ENCODE measurements at regions not wholly inside any gene's neighbourhood (a gene's known extent, or its start where the extent isn't known, plus 50 kb on each side); places are given as distances from the start of the nearest gene placed in this dataset.
A peak's percentile ranks its signal among the peaks of the same experiment; 100 is the strongest.

DNA sequence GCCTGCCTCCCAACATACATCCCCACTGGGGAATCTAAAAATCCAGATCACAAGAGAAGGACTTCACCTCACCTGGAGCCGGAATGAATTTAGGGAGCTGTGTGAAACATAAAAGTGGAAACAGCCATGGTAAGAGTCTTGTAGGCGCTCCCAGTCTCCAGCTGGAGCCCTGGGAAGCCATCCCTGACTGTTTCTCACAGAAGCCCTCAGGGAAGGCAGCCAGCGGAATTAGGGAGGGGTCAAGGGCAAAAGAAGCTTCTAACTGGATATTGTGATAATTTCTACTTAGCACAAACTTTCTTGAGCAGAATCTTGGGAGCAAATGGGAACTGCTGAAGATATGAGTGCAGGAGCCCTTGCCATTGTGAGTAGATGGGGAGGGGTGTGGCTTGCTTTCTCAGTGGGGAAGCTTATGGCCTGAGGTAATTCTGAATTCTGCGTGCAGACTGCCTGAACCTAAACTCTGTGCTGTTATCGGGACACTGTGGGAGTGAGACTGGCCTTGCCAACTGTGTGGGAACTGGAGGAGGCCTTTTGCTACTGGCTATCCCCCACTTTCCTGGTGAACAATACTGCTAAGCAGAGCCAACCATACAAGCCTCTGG, 174.4 kb upstream of the SMC2 start:
- DNase-seq (ENCODE audit: low read depth): no peak

GRCh38 chr9:103928442-103928841, 165.7 kb upstream of the SMC2 start:
- peak; percentile 8 for DNase-seq (ENCODE audit: low read depth)

DNA sequence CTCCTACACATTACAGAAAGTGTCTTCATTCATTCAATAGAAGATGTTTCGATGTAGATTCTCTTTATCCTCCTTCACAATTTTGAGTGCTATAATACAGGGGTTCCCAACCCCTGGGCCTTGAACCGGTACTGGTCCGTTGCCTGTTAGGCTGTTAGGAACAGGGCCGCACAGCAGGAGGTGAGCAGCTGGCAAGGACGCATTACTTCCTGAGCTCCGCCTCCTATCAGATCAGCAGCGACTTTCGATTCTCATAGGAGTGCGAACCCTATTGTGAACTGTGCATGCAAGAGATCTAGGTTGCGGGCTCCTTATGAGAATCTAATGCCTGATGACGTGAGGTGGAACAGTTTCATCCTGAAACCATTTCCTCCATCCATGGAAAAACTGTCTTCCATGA, 153.0 kb upstream of the SMC2 start:
- no peak for DNase-seq (ENCODE audit: low read depth)

DNA sequence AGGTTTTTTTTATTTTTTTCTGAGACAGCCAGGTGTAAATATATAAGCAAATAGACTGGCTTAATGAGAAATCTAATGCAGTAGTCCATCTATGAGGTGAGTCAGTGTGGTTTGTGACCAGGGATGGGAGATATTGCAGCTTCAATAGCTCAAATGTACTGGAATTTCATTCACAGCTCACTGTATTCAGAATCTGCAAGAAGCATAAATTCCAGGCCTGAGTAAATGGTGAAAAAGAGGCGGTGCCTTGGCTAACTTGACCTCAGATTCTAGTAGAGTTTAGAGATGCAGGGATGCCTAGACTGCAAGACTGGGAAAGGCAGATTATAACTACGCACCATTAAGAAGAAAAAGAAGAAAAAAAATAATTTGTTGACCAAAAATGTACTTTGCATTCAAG, 151.9 kb upstream of the SMC2 start:
- DNase-seq (ENCODE audit: low read depth): peak; percentile 70

- no peak for DNase-seq (ENCODE audit: low read depth)
Observed at GRCh38 chr9:103942651-103943050, 151.5 kb upstream of the SMC2 start.

GRCh38 chr9:103949096-103949495, 145.0 kb upstream of the SMC2 start:
- no peak for DNase-seq (ENCODE audit: low read depth)

DNA sequence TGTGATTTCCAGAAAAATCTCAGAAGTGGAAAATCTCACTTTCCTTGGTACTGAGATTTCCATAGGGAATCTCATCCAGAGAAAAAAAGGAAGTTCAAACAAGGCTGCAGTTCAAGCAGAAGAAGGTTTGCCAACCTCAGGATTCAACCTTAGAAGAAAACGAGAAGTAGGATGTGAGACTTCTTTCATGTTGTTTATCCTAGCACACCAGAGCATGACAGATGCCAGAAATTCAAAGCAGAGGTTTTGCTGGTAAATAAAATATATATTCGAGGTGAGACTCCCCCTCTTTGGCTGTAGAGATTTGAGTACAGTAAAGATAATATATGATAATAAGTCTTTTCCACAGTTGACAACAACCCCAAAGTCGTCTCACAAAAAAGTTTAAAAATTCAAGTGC, 116.9 kb upstream of the SMC2 start:
- no peak for DNase-seq (ENCODE audit: low read depth)

- DNase-seq (ENCODE audit: low read depth): no peak
Observed at GRCh38 chr9:103978396-103978795, 115.7 kb upstream of the SMC2 start.

DNA sequence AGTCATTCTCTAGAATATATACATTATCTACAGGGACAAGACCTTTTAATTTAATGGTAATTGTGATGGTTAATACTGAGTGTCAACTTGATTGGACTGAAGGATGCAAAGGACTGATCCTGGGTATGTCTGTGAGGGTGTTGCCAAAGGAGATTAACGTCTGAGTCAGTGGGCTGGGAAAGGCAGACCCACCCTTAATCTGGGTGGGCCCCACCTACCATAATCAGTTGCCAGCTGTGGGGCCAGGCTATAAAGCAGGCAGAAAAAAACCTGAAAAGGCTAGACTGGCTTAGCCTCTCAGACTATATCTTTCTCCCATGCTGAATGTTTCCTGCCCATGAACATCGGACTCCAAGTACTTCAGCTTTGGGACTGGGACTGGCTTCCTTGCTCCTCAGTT, 112.2 kb upstream of the SMC2 start:
- no peak for DNase-seq (ENCODE audit: low read depth)

DNA sequence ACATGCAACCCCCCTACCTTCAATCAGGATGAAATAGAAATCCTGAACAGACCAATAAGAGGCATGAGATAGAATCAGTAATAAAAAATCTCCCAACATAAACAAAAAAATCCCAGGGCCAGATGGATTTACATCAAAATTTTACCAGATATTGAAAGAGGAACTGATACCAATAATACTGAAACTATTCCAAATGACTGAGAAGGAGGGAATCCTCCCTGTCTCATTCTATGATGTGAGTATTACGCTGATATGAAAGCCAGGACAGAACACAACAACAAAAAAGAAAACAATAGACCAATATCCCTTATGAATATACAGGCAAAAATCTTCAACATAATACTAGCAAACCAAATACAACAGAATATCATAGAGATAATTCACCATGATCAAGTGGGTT, 109.0 kb upstream of the SMC2 start:
- DNase-seq (ENCODE audit: low read depth): no peak

DNA sequence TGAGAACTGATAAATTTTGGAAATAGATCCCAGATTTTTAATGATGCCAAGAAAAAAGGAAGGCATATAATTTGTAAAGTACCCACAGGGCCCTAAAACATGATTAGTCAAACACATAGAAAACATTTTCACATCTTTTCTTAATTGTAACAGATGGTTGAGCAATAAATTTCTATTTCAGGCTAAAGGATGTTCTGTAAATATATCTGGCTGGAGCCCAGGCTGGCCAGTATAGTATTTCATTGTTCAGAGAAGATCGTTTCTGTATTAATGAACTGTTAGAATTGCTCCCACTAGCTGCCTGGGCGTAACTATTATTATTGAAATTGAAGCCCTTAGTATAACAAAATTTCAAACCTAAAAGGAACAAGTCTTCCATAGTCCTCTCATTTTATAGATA, 105.3 kb upstream of the SMC2 start:
- no peak for DNase-seq (ENCODE audit: low read depth)

GRCh38 chr9:103990311-103990710, 103.8 kb upstream of the SMC2 start:
- no peak for DNase-seq (ENCODE audit: low read depth)

DNA sequence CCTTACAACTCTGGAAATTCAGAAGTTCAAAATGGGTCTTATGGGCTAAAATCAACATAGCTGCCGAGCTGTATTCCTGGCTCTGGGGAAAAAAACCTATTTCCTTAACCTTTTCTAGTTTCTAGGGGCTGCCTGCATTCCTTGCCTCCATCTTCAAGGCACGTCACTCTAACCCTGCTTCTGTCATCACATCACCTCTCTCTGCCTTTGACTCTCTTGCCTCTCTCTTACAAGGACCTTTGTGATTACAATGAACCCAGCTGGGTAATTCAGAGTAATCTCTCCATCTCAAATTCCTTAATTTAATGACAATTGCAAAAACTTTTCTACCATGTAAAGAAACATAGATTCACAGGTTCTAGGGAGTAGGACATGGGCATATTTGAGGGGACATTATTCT, 103.1 kb upstream of the SMC2 start:
- no peak for DNase-seq (ENCODE audit: low read depth)

GRCh38 chr9:103991698-103992097, 102.4 kb upstream of the SMC2 start:
- DNase-seq (ENCODE audit: low read depth): peak; percentile 3

DNA sequence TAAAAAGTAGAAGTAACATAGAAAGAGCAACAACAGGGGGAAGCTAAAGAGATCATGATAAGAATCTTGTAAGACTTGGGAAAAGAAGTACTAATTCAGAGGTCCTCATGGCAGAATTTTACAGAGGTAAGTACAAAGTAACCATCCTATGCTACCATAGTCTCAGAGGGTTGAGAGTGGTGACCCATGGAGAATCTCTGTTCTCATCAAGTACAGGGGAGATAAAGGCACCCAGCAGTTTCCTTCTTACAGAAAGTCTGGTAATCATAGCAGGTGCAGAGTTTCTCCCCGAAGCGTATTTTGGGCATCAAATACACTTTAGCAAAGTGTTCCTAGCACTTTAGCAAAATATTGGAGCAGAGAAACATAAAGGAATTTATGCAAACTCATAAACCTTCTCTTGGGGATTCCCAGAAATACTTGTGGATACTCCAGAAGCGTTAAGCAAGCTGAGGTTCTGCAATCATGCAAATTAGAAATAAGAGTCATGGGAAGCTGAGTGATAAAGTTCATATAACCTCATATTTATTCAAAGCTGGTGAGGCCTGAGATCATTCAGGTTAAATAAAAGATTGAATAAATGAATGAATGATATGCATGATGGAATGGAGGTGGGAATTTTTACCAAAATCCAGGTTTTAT, 101.0 kb upstream of the SMC2 start:
- DNase-seq (ENCODE audit: low read depth): peak; percentile 38

DNA sequence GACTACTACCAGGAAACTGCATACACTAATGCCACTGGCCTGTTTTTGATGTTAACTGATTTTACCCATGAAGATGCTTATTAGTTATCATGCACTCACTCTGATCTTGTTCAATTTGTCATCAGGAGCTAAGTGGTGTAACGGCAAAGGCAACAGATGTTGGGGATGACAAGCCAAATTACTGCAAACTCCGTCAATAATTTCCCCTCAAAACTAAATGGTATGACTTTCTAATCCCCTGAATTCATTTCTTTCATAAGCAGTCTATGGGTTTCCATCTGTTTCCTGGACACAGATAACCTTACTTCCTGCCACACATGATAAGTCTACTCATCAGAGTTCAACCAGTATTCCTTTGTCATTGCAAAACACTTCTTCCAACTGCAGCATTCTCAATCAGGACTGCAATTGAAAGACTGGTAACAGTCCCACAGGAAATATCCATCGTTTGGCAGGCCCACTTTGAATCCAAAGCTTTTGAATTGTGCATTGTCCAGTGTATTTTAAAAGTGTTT, 96.2 kb upstream of the SMC2 start:
- no peak for DNase-seq (ENCODE audit: low read depth)

DNA sequence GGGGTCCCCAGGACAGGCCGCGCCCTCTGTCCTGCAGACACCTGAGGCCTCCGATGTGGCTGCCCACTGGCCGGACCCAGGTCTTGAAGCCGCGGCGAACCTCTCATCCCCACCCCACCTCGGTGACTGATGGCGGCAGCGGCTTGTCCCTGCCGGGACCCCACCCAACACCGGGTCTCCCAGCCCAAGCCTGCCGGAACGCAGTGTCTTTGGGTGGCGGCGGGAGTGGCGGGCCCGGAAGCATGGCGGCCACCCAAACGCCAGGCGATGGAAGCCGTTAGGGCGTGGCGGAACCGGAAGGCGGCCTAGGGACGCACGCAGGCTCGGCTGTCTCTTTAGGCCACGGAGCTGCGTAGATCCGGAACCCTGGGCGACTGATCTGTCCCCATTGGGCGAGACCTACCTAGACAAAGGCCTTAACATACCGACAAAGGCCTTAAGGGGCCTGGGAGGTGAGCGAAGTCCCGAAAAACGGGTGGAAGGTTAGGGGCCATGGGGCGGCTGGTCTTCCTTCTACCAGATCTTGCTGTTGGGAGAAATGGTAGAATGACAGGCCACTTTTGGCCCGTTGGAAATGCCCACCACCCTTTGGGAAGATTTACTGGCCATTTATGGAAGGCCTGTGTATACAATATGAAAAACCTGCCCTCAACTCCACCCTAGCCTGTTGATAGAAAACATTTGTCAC, 94.6 kb upstream of the SMC2 start:
- no peak for DNase-seq (ENCODE audit: low read depth)

GRCh38 chr9:104009826-104010225, 84.3 kb upstream of the SMC2 start:
- DNase-seq (ENCODE audit: low read depth): peak; percentile 80

DNA sequence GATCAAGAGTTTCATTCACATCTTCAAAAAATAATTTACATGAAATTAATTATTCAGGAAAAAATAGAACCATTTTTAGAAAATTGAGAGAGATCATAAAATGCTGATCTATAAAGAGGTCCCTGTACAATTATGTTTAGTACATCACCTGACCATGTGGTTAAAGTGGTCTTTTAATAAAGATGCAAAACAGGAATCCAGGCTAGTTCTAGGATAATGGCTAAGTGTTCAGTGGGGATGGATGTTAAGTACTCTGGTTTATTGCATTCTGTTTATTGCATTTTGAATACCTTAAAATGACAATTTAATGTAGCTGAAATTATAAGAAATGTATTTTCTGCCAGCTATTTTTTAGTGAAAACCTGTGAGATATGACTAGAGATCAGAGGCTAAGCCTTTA, 72.0 kb upstream of the SMC2 start:
- DNase-seq (ENCODE audit: low read depth): no peak

DNA sequence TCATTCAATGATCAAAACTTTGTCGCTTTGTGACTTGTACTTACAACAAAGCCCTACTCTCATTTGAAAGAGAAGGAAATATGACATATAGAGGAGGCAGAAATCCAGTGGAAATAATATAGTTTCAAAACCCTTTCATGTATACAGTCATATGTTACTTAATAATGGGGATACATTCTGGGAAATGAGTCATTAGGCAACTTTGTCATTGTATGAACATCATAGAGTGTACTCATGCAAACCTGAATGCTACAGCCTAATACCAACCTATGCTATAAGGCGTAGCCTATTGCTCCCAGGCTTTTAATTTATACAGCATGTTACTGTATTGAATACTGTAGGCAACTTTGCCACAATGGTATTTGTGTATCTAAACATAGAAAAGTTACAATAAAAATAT, 69.0 kb upstream of the SMC2 start:
- peak; percentile 23 for DNase-seq (ENCODE audit: low read depth)

- peak; percentile 6 for DNase-seq (ENCODE audit: low read depth)
Observed at GRCh38 chr9:104025945-104026344, 68.2 kb upstream of the SMC2 start.

DNA sequence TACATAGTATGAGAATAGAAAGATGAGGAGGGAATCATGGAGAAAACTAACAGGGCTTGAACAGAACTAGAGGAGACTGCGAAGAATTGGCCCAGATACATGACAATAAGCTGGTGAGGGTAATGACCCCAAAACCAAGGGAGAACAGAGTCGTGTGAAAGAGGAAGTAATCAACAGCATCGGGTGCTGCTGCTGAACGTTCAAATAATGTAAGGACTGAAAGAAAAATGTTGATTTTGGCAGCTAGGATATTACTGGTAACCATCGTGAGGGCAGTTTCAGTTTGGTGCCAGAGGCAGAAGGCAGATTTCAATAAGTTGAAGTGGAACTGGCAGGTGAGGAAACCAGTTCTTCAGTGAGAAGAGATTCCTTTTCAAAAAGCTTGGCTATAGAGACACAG, 66.8 kb upstream of the SMC2 start:
- no peak for DNase-seq (ENCODE audit: low read depth)

DNA sequence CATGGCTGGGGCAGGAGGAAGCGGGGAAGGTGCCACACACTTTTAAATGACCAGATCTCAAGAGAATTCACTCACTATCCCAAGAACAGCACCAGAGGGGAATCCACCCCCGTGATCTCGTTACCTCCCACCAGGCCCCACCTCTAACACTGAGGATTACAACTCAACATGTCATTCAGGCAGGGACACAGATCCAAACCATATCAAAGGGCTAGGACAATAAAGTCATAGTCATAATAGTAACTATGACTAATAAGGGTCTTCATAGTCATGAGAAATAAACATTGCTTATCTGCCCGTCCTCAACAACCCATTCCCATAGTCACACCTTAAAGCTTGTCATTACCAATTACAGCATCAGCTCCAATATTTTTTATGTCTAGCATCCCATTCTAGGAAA, 65.3 kb upstream of the SMC2 start:
- no peak for DNase-seq (ENCODE audit: low read depth)
